Ectodermal cell (in vitro differentiated cells): ENCODE measurements at regions not wholly inside any gene's neighbourhood (a gene's known extent, or its start where the extent isn't known, plus 50 kb on each side); places are given as distances from the start of the nearest gene placed in this dataset.
A peak's percentile ranks its signal among the peaks of the same experiment; 100 is the strongest.

Source experiments
- H3K27ac ChIP-seq: 2 replicates; pipeline ENCODE4 v1.7.0; 2013; ENCODE audit warnings: mild to moderate bottlenecking, low read depth, low read length; ENCODE audit not compliant: insufficient read depth, poor library complexity, severe bottlenecking
- H3K27me3 ChIP-seq: 2 replicates; pipeline ENCODE4 v1.7.0; 2013; ENCODE audit warnings: mild to moderate bottlenecking, low read length; ENCODE audit not compliant: insufficient read depth, control insufficient read depth, poor library complexity, severe bottlenecking
- H3K36me3 ChIP-seq: one replicate; pipeline ENCODE4 v1.7.0; 2013; ENCODE audit warnings: low read length; ENCODE audit not compliant: control insufficient read depth, insufficient read depth
- H3K4me1 ChIP-seq: one replicate; pipeline ENCODE4 v1.7.0; 2013; ENCODE audit warnings: low read length; ENCODE audit not compliant: control insufficient read depth, insufficient read depth
- H3K4me3 ChIP-seq: 2 replicates; pipeline ENCODE4 v1.7.0; 2013; ENCODE audit warnings: low read depth, low read length, control low read depth; ENCODE audit not compliant: insufficient read depth
- H3K9me3 ChIP-seq: 2 replicates; pipeline ENCODE4 v1.7.0; 2013; ENCODE audit warnings: mild to moderate bottlenecking, low read length, moderate library complexity; ENCODE audit not compliant: control insufficient read depth
- WGBS, 2 experiments: methylation state at CpG; one replicate each; pipeline ENCODE4 v1.1.7; 2013; ENCODE audit warnings: missing lambda C conversion rate in 2 of 2; 5-methylcytosine and 5-hydroxymethylcytosine counted together

GRCh38 chr2:56874717-56875116, 690.9 kb downstream of the CCDC85A start:
- H3K4me1 ChIP-seq: no peaks in the 10 kb centered on the region
- H3K4me3 ChIP-seq: no peak overlapping the region
- no peaks in the 10 kb centered on the region for H3K9me3 ChIP-seq
- H3K27ac ChIP-seq: no peak overlapping the region
- 95 to 96% methylated on average over 4 of the region's 4 CpGs for WGBS, 2 experiments
- H3K27me3 ChIP-seq: no peaks in the 10 kb centered on the region
- no peaks in the 10 kb centered on the region for H3K36me3 ChIP-seq

- WGBS, 2 experiments: 97% methylated on average over 2 of the region's 2 CpGs; no CpG with 5 or more reads in 1 of the 2 experiments
- Histone ChIP-seq H3K36me3 (no peaks in the 10 kb centered on the region), H3K4me3 (no peak overlapping the region), H3K27me3 (no peaks in the 10 kb centered on the region), H3K9me3 (no peaks in the 10 kb centered on the region), H3K27ac (no peak overlapping the region), H3K4me1 (no peaks in the 10 kb centered on the region)
These were observed 705.9 kb downstream of the CCDC85A start for GRCh38 chr2:56889738-56890137.

GRCh38 chr2:56892382-56892781, 708.6 kb downstream of the CCDC85A start:
- Histone ChIP-seq H3K27me3 (no peaks in the 10 kb centered on the region), H3K27ac (no peak overlapping the region), H3K9me3 (no peaks in the 10 kb centered on the region), H3K36me3 (no peaks in the 10 kb centered on the region), H3K4me1 (no peaks in the 10 kb centered on the region), H3K4me3 (no peak overlapping the region)

- 100% methylated on average over 1 of the region's 1 CpG for WGBS, 2 experiments
- H3K27me3 ChIP-seq: no peaks in the 10 kb centered on the region
These were observed 715.2 kb downstream of the CCDC85A start for GRCh38 chr2:56898986-56899385.

GRCh38 chr2:56912490-56912889, 728.7 kb downstream of the CCDC85A start:
- Histone ChIP-seq H3K27ac (no peak overlapping the region), H3K36me3 (no peaks in the 10 kb centered on the region)
- WGBS, 2 experiments: 91 to 98% methylated on average over 4 of the region's 4 CpGs

More at GRCh38 chr2:56898986-56899385, 715.2 kb downstream of the CCDC85A start:
- Histone ChIP-seq H3K27ac (no peak overlapping the region), H3K9me3 (no peaks in the 10 kb centered on the region), H3K4me3 (no peak overlapping the region), H3K4me1 (no peaks in the 10 kb centered on the region), H3K36me3 (no peaks in the 10 kb centered on the region)

GRCh38 chr2:56918790-56919189, 735.0 kb downstream of the CCDC85A start:
- no peaks in the 10 kb centered on the region for H3K4me1 ChIP-seq
- H3K27me3 ChIP-seq: no peaks in the 10 kb centered on the region
- peak overlapping the region; percentile 36 for H3K27ac ChIP-seq
- H3K9me3 ChIP-seq: no peaks in the 10 kb centered on the region
- no peak overlapping the region for H3K4me3 ChIP-seq
- no peaks in the 10 kb centered on the region for H3K36me3 ChIP-seq

More at GRCh38 chr2:56912490-56912889, 728.7 kb downstream of the CCDC85A start:
- Histone ChIP-seq H3K4me3 (no peak overlapping the region), H3K9me3 (no peaks in the 10 kb centered on the region), H3K27me3 (no peaks in the 10 kb centered on the region), H3K4me1 (no peaks in the 10 kb centered on the region)

GRCh38 chr2:56933976-56934375, 750.2 kb downstream of the CCDC85A start:
- 86% methylated on average over 1 of the region's 2 CpGs; no CpG with 5 or more reads in 1 of the 2 experiments for WGBS, 2 experiments

GRCh38 chr2:56934866-56935265, 751.1 kb downstream of the CCDC85A start:
- Histone ChIP-seq H3K27me3 (no peaks in the 10 kb centered on the region), H3K4me1 (no peaks in the 10 kb centered on the region), H3K4me3 (no peak overlapping the region), H3K27ac (no peak overlapping the region), H3K36me3 (no peaks in the 10 kb centered on the region), H3K9me3 (no peaks in the 10 kb centered on the region)
- 85 to 100% methylated on average over 1 of the region's 1 CpG for WGBS, 2 experiments

More at GRCh38 chr2:56933976-56934375, 750.2 kb downstream of the CCDC85A start:
- Histone ChIP-seq H3K4me1 (no peaks in the 10 kb centered on the region), H3K27ac (no peak overlapping the region), H3K4me3 (no peak overlapping the region), H3K36me3 (no peaks in the 10 kb centered on the region), H3K9me3 (no peaks in the 10 kb centered on the region), H3K27me3 (no peaks in the 10 kb centered on the region)

GRCh38 chr2:56940054-56940453, 756.3 kb downstream of the CCDC85A start:
- Histone ChIP-seq H3K27ac (no peak overlapping the region), H3K9me3 (no peaks in the 10 kb centered on the region), H3K36me3 (no peaks in the 10 kb centered on the region), H3K4me1 (no peaks in the 10 kb centered on the region), H3K4me3 (no peak overlapping the region), H3K27me3 (no peaks in the 10 kb centered on the region)

GRCh38 chr2:56952871-56953270, 769.1 kb downstream of the CCDC85A start:
- H3K9me3 ChIP-seq: peaks cover 3% of the 10 kb centered on the region
- 91 to 100% methylated on average over 1 to 2 of the region's 2 CpGs for WGBS, 2 experiments
- H3K4me3 ChIP-seq: no peak overlapping the region
- H3K4me1 ChIP-seq: no peaks in the 10 kb centered on the region
- no peak overlapping the region for H3K27ac ChIP-seq
- no peaks in the 10 kb centered on the region for H3K36me3 ChIP-seq
- no peaks in the 10 kb centered on the region for H3K27me3 ChIP-seq

GRCh38 chr2:56960581-56960980, 776.8 kb downstream of the CCDC85A start:
- no peaks in the 10 kb centered on the region for H3K27me3 ChIP-seq
- 100% methylated on average over 1 of the region's 1 CpG for WGBS, 2 experiments
- no peaks in the 10 kb centered on the region for H3K9me3 ChIP-seq
- H3K4me1 ChIP-seq: no peaks in the 10 kb centered on the region
- H3K4me3 ChIP-seq: no peak overlapping the region
- no peaks in the 10 kb centered on the region for H3K36me3 ChIP-seq
- H3K27ac ChIP-seq: no peak overlapping the region
